H1 (cell line): ENCODE measurements at regions not wholly inside any gene's neighbourhood (a gene's known extent, or its start where the extent isn't known, plus 50 kb on each side); places are given as distances from the start of the nearest gene placed in this dataset.

ENCODE experiments used
- CTCF ChIA-PET: fragments of 300-600 bp; sonication (Branson Sonifier 250); formaldehyde crosslinking; loops from one replicate; lab custom pipeline; 2021; ENCODE audit not compliant: partially characterized antibody; lab: Charles Lee
- POLR2A ChIA-PET: fragments of 300-600 bp; sonication (Branson Sonifier 250); formaldehyde crosslinking; loops from one replicate; lab custom pipeline; 2021; ENCODE audit warnings: inconsistent platforms; ENCODE audit not compliant: partially characterized antibody; lab: Charles Lee
- DNase-seq, 2 experiments: peaks; one replicate each; pipeline versions ENCODE4 v3.0.0 to v3.0.0-alpha.2; 2010 to 2022; ENCODE audit warnings: low spot score in 2 of 2, low read depth in 1 of 2, mixed read lengths in 1 of 2
- FAIRE-seq: peaks from 2 replicates; lab custom pipeline; 2011; peaks lifted over from hg19 to GRCh38; lab: Jason Lieb, UNC
- H2AFZ ChIP-seq: 2 replicates; pipeline ENCODE4 v1.8.1; 2012; ENCODE audit warnings: low read length, inconsistent platforms
- H2AK5ac ChIP-seq: 2 replicates; pipeline ENCODE4 v1.6.1; 2013; ENCODE audit warnings: low read depth, low read length
- H2BK120ac ChIP-seq: replicated peaks from 2 replicates; pipeline ENCODE3; 2013; ENCODE audit warnings: low read depth, low read length, inconsistent platforms
- H2BK12ac ChIP-seq: 2 replicates; pipeline ENCODE4 v1.6.1; 2013; ENCODE audit warnings: low read depth, low read length
- H2BK15ac ChIP-seq: 2 replicates; pipeline ENCODE4 v1.6.1; 2013; ENCODE audit warnings: low read length
- H2BK20ac ChIP-seq: 2 replicates; pipeline ENCODE4 v1.6.1; 2013; ENCODE audit warnings: low read length
- H2BK5ac ChIP-seq: 2 replicates; pipeline ENCODE4 v1.6.1; 2013; ENCODE audit warnings: low read depth, low read length
- H3K14ac ChIP-seq: 2 replicates; pipeline ENCODE4 v1.6.1; 2013; ENCODE audit warnings: inconsistent platforms; ENCODE audit not compliant: insufficient read length
- H3K18ac ChIP-seq: 2 replicates; pipeline ENCODE4 v1.6.1; 2013; ENCODE audit warnings: low read length; ENCODE audit errors: extremely low read depth
- H3K23ac ChIP-seq: 2 replicates; pipeline ENCODE4 v1.6.1; 2013; ENCODE audit warnings: inconsistent platforms; ENCODE audit not compliant: insufficient read length
- H3K23me2 ChIP-seq: 2 replicates; pipeline ENCODE4 v1.6.1; 2013; ENCODE audit warnings: low read depth, low read length
- H3K27ac ChIP-seq: 2 replicates; pipeline ENCODE4 v1.6.1; 2011; ENCODE audit warnings: low read depth, low read length, inconsistent platforms
- H3K27me3 ChIP-seq, 4 experiments: replicated peaks in 1 of 4; 1 replicate in 1 of 4; 2 replicates in 3 of 4; pipeline versions ENCODE4 v1.6.1 to v1.8.1; 2011 to 2013; ENCODE audit warnings: low read length in 3 of 4, mild to moderate bottlenecking in 3 of 4, inconsistent platforms in 2 of 4, mixed read lengths in 2 of 4, moderate library complexity in 1 of 4; ENCODE audit not compliant: control insufficient read depth in 3 of 4, insufficient read depth in 3 of 4; ENCODE audit errors: extremely low read depth in 1 of 4
- H3K36me3 ChIP-seq, 4 experiments: 2 replicates each; pipeline versions ENCODE4 v1.6.1 to v1.8.1; 2011 to 2013; ENCODE audit warnings: mild to moderate bottlenecking in 4 of 4, low read length in 3 of 4, moderate library complexity in 2 of 4, control low read depth in 1 of 4, inconsistent platforms in 1 of 4; ENCODE audit not compliant: insufficient read depth in 4 of 4, control insufficient read depth in 2 of 4
- H3K4ac ChIP-seq: replicated peaks from 2 replicates; pipeline ENCODE3; 2013; ENCODE audit warnings: low read length, low read depth, mixed read lengths, inconsistent platforms; ENCODE audit not compliant: insufficient read length
- H3K4me1 ChIP-seq, 4 experiments: replicated peaks in 1 of 4; 1 replicate in 1 of 4; 2 replicates in 3 of 4; pipeline versions ENCODE4 v1.6.1 to v1.8.1; 2011 to 2013; ENCODE audit warnings: low read length in 3 of 4, inconsistent platforms in 2 of 4, mixed read lengths in 1 of 4; ENCODE audit not compliant: insufficient read depth in 4 of 4, control insufficient read depth in 3 of 4
- H3K4me2 ChIP-seq, 2 experiments: 2 replicates each; pipeline versions ENCODE4 v1.6.1 to v1.8.1; 2011 to 2013; ENCODE audit warnings: low read depth in 2 of 2, low read length in 2 of 2, control low read depth in 1 of 2, inconsistent platforms in 1 of 2, mild to moderate bottlenecking in 1 of 2; ENCODE audit not compliant: insufficient read depth in 1 of 2
- H3K4me3 ChIP-seq, 4 experiments: fragments of 200-600, 300-600 bp in 1 of 4; sonication (generic), shearing (Covaris generic), sonication (Bioruptor Twin) in 1 of 4; 2 replicates each; pipeline versions ENCODE4 v1.5.1 to v1.8.1; 2011 to 2016; ENCODE audit warnings: low read length in 4 of 4, low read depth in 3 of 4, control low read depth in 2 of 4, inconsistent platforms in 2 of 4, mild to moderate bottlenecking in 2 of 4, mixed read lengths in 1 of 4, moderate library complexity in 1 of 4; ENCODE audit not compliant: insufficient read depth in 2 of 4; ENCODE audit errors: extremely low read depth in 1 of 4
- H3K56ac ChIP-seq: replicated peaks from 2 replicates; pipeline ENCODE3; 2013; ENCODE audit warnings: low read depth, mild to moderate bottlenecking, mixed read lengths, low read length, inconsistent platforms; ENCODE audit not compliant: insufficient read length
- H3K79me1 ChIP-seq: 2 replicates; pipeline ENCODE4 v1.6.1; 2013; ENCODE audit warnings: low read depth, low read length, control low read depth
- H3K79me2 ChIP-seq, 2 experiments: 2 replicates each; pipeline versions ENCODE4 v1.6.1 to v1.8.1; 2012 to 2013; ENCODE audit warnings: low read length in 2 of 2, mild to moderate bottlenecking in 2 of 2, inconsistent platforms in 1 of 2; ENCODE audit not compliant: insufficient read depth in 2 of 2, control insufficient read depth in 1 of 2
- H3K9ac ChIP-seq, 4 experiments: replicated peaks in 1 of 4; 1 replicate in 1 of 4; 2 replicates in 3 of 4; pipeline versions ENCODE4 v1.6.1 to v1.8.1; 2011 to 2013; ENCODE audit warnings: low read depth in 3 of 4, low read length in 3 of 4, control low read depth in 2 of 4, mild to moderate bottlenecking in 2 of 4, moderate library complexity in 2 of 4, inconsistent platforms in 1 of 4; ENCODE audit errors: extremely low read depth in 1 of 4
- H3K9me3 ChIP-seq, 2 experiments: 2 replicates each; pipeline versions ENCODE4 v1.6.1 to v1.8.1; 2012 to 2013; ENCODE audit warnings: mild to moderate bottlenecking in 2 of 2, moderate library complexity in 2 of 2, control low read depth in 1 of 2, inconsistent platforms in 1 of 2, low read depth in 1 of 2, low read length in 1 of 2, mixed read lengths in 1 of 2; ENCODE audit not compliant: insufficient read depth in 2 of 2
- H4K20me1 ChIP-seq, 2 experiments: replicated peaks in 1 of 2; 2 replicates each; pipeline versions ENCODE3 to v1.8.1; 2011 to 2013; ENCODE audit warnings: inconsistent platforms in 2 of 2, low read length in 2 of 2, mild to moderate bottlenecking in 1 of 2; ENCODE audit not compliant: insufficient read depth in 2 of 2, control insufficient read depth in 1 of 2
- H4K5ac ChIP-seq: 2 replicates; pipeline ENCODE4 v1.6.1; 2013; ENCODE audit warnings: low read length, low read depth, mixed read lengths, inconsistent platforms; ENCODE audit not compliant: insufficient read length
- H4K8ac ChIP-seq: 2 replicates; pipeline ENCODE4 v1.8.0; 2013; ENCODE audit warnings: mild to moderate bottlenecking, moderate library complexity, low read length, inconsistent platforms; ENCODE audit not compliant: insufficient read depth; ENCODE audit errors: extremely low read depth
- H4K91ac ChIP-seq: replicated peaks from 2 replicates; pipeline ENCODE3; 2013; ENCODE audit warnings: low read length, mixed read lengths, inconsistent platforms; ENCODE audit not compliant: insufficient read length
- CHD2 ChIP-seq: IDR thresholded peaks from 2 replicates; pipeline ENCODE4 v1.6.1; 2012; ENCODE audit warnings: low read length, improper control_type of control experiment
- CTCF ChIP-seq, 3 experiments: IDR thresholded peaks; 1 replicate in 2 of 3; 2 replicates in 1 of 3; pipeline versions ENCODE4 v1.5.1 to v1.6.1; 2011; ENCODE audit warnings: low read length in 3 of 3, mild to moderate bottlenecking in 3 of 3, inconsistent platforms in 2 of 3, low read depth in 1 of 3, moderate library complexity in 1 of 3; ENCODE audit not compliant: insufficient read depth in 1 of 3; ENCODE audit errors: control extremely low read depth in 1 of 3
- JUND ChIP-seq: IDR thresholded peaks from 2 replicates; pipeline ENCODE4 v1.6.1; 2011; ENCODE audit warnings: mild to moderate bottlenecking, improper control_type of control experiment, low read length
- NANOG ChIP-seq: IDR thresholded peaks from 2 replicates; pipeline ENCODE4 v1.6.1; 2011; ENCODE audit warnings: low read length, low read depth, mild to moderate bottlenecking, inconsistent platforms; ENCODE audit not compliant: insufficient read depth, poor library complexity, severe bottlenecking
- WGBS, 2 experiments: shearing (Covaris generic) in 1 of 2; methylation state at CpG; one replicate each; pipeline versions ENCODE4 v1.1.6 to v1.1.7; 2013 to 2015; ENCODE audit warnings: low lambda C conversion rate in 2 of 2, mixed read lengths in 2 of 2, inconsistent platforms in 1 of 2, low coverage in 1 of 2, missing lambda C conversion rate in 1 of 2; ENCODE audit not compliant: insufficient replicate concordance in 2 of 2, insufficient coverage in 1 of 2, insufficient read length in 1 of 2; ENCODE audit errors: extremely low coverage in 1 of 2, missing lambda C conversion rate in 1 of 2; 5-methylcytosine and 5-hydroxymethylcytosine counted together

DNA sequence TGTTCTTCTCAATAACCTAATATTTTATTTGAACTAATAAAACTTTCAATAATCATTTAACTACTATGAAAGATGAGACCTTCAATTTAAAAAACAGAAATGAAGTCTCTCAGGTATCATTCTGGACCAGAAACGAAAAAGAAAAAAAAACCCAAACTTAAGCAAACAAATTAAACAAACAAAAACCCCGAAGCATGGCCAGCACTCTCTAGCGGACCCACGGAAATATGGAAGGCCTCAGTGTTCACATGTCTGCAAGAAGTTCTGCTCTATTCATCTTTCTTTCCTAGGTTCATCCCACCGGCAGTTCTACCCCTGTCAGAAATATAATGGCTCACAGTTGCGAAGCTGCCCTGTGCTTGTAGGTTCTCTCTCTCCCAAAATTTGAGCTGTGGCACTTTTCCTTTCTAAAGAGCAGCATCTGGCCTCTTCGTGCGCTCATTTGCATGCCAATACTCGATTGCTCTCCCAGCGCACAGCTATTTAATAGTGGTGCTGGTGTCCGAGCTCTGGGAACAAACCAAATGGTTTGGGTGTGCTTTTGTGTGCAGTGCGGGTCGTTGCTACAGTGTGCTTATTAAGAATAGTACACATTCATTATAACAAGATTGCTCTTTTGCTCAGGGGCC, 129.0 kb upstream of the ZEB2 start:
- Histone ChIP-seq H3K23me2 (no peaks in the 10 kb centered on the region), H3K9ac (peak overlapping the region in 1 of 4 experiments; percentile 29; a peak in 1 of 7 replicates), H3K4ac (no peak overlapping the region), H3K79me2 (no peaks in the 10 kb centered on the region), H3K56ac (no peak overlapping the region), H2AFZ (peak overlapping the region; percentile 81), H2BK20ac (no peak overlapping the region), H3K27ac (no peak overlapping the region), H3K4me3 (peak overlapping the region in 1 of 4 experiments; percentile 34; a peak in 2 of 8 replicates), H2BK12ac (no peak overlapping the region), H2AK5ac (no peak overlapping the region), H4K91ac (no peak overlapping the region), H3K9me3 (no peaks in the 10 kb centered on the region), H3K4me1 (peaks cover 1 to 5% (median 4%) of the 10 kb centered on the region in 4 experiments; a peak in 5 of 7 replicates), H2BK120ac (no peak overlapping the region), H4K20me1 (no peaks in the 10 kb centered on the region), H4K5ac (no peak overlapping the region), H3K23ac (no peak overlapping the region), H3K36me3 (no peaks in the 10 kb centered on the region), H3K27me3 (no peaks in the 10 kb centered on the region), H2BK15ac (no peak overlapping the region)
- POLR2A ChIA-PET: interaction anchor here (0.7 kb wide), 1 partner anchor 11 kb away, joined by 4 read pairs; no protein-coding TSS in a partner anchor
- FAIRE-seq: peak; percentile 28
- TF ChIP-seq NANOG (no peak), CHD2 (no peak), CTCF (IDR thresholded peaks at IDR 0.05; ENCODE audit: control extremely low read depth in 1 of 3, insufficient read depth in 1 of 3, low read depth in 1 of 3, low read length in 3 of 3) (no peak), JUND (no peak)
- TF ChIP-seq, all 59 proteins: peak for 0
- WGBS, 2 experiments: 27% methylated on average over 13 of the region's 13 CpGs; no CpG with 5 or more reads in 1 of the 2 experiments
- CTCF ChIA-PET: interaction anchor here (0.6 to 0.7 kb wide), 2 partner anchors 11 to 241 kb away, joined by 4 read pairs; no protein-coding TSS in a partner anchor
- no peak overlapping the region for H3K18ac ChIP-seq
- no peaks in the 10 kb centered on the region for H3K79me1 ChIP-seq
- no peak overlapping the region for H2BK5ac ChIP-seq
- DNase-seq: no peak
- H3K4me2 ChIP-seq: peak overlapping the region; percentile 48 to 61
- H4K8ac ChIP-seq: no peak overlapping the region
- H3K14ac ChIP-seq: no peak overlapping the region
